ENCODE measurements at regions not wholly inside any gene's neighbourhood (a gene's known extent, or its start where the extent isn't known, plus 50 kb on each side); places are given as distances from the start of the nearest gene placed in this dataset.
A peak's percentile ranks its signal among the peaks of the same experiment; 100 is the strongest.

GRCh38 chr13:73497430-73497829 is 438.6 kb downstream of the KLF5 start:
- POLR2A ChIA-PET: no interaction called here
- intact Hi-C loops (cut with micrococcal nuclease): no loop called here
- no peak overlapping the region for H3K4me3 ChIP-seq (ENCODE audit: low read length)
- DNase-seq (no peak), ATAC-seq (no peak)
- Mint-ChIP-seq H3K4me1 (peaks cover 0 to 9% (median 5%) of the 10 kb centered on the region in 7 donors), H3K4me3 (no peak overlapping the region), H3K36me3 (no peaks in the 10 kb centered on the region), H3K27ac (no peak overlapping the region), H3K9me3 (no peaks in the 10 kb centered on the region), H3K27me3 (no peaks in the 10 kb centered on the region)
- no peak overlapping the region for H3K27ac ChIP-seq (ENCODE audit: low read depth, low read length)
- no peaks in the 10 kb centered on the region for H3K4me1 ChIP-seq (ENCODE audit: control insufficient read depth in 2 of 2, insufficient read depth in 2 of 2, low read length in 2 of 2)
- CTCF ChIA-PET: no interaction called here
- H3K27me3 ChIP-seq (ENCODE audit: control insufficient read depth in 2 of 2, insufficient read depth in 2 of 2, low read length in 2 of 2): no peaks in the 10 kb centered on the region
- no peaks in the 10 kb centered on the region for H3K9me3 ChIP-seq (ENCODE audit: control insufficient read depth in 2 of 3, low read length in 3 of 3)
- H3K36me3 ChIP-seq (ENCODE audit: control insufficient read depth in 2 of 3, insufficient read depth in 3 of 3, low read length in 3 of 3): no peaks in the 10 kb centered on the region

GRCh38 chr13:73496711-73497110 is 437.9 kb downstream of the KLF5 start:
- Histone ChIP-seq H3K9me3 (ENCODE audit: control insufficient read depth in 2 of 3, low read length in 3 of 3) (no peaks in the 10 kb centered on the region), H3K4me3 (ENCODE audit: low read length) (no peak overlapping the region), H3K27ac (ENCODE audit: low read depth, low read length) (no peak overlapping the region), H3K36me3 (ENCODE audit: control insufficient read depth in 2 of 3, insufficient read depth in 3 of 3, low read length in 3 of 3) (no peaks in the 10 kb centered on the region), H3K4me1 (ENCODE audit: control insufficient read depth in 2 of 2, insufficient read depth in 2 of 2, low read length in 2 of 2) (no peaks in the 10 kb centered on the region), H3K27me3 (ENCODE audit: control insufficient read depth in 2 of 2, insufficient read depth in 2 of 2, low read length in 2 of 2) (no peaks in the 10 kb centered on the region)
- CTCF ChIA-PET: no interaction called here
- no peak overlapping the region for H3K27ac Mint-ChIP-seq
- no peaks in the 10 kb centered on the region for H3K36me3 Mint-ChIP-seq
- no peaks in the 10 kb centered on the region for H3K9me3 Mint-ChIP-seq
- ATAC-seq: no peak
- intact Hi-C loops (cut with micrococcal nuclease): no loop called here
- no peak overlapping the region for H3K4me3 Mint-ChIP-seq
- peaks cover 0 to 9% (median 5%) of the 10 kb centered on the region in 7 donors for H3K4me1 Mint-ChIP-seq
- POLR2A ChIA-PET: no interaction called here
- H3K27me3 Mint-ChIP-seq: no peaks in the 10 kb centered on the region
- DNase-seq: no peak

- no peaks in the 10 kb centered on the region for H3K27me3 ChIP-seq (ENCODE audit: control insufficient read depth in 2 of 2, insufficient read depth in 2 of 2, low read length in 2 of 2)
- H3K4me3 ChIP-seq (ENCODE audit: low read length): no peak overlapping the region
- no peaks in the 10 kb centered on the region for H3K9me3 ChIP-seq (ENCODE audit: control insufficient read depth in 2 of 3, low read length in 3 of 3)
- ChIA-PET CTCF (interaction anchor here (0.6 kb wide), 1 partner anchor 138 kb away, joined by 3 read pairs; no protein-coding TSS in a partner anchor), POLR2A (interaction anchor here (0.7 kb wide), 1 partner anchor 761 kb away, joined by 3 read pairs; no protein-coding TSS in a partner anchor)
- intact Hi-C loops (cut with micrococcal nuclease): no loop called here
- H3K4me3 Mint-ChIP-seq: no peak overlapping the region
- H3K9me3 Mint-ChIP-seq: peaks cover 0 to 8% (median 2%) of the 10 kb centered on the region in 11 donors
- no peak overlapping the region for H3K27ac ChIP-seq (ENCODE audit: low read depth, low read length)
- H3K36me3 ChIP-seq (ENCODE audit: control insufficient read depth in 2 of 3, insufficient read depth in 3 of 3, low read length in 3 of 3): no peaks in the 10 kb centered on the region
- peaks cover 0 to 9% (median 5%) of the 10 kb centered on the region in 7 donors for H3K4me1 Mint-ChIP-seq
- ATAC-seq (no peak), DNase-seq (no peak)
- peak overlapping the region in 2 of 9 donors; percentile 32 to 37 for H3K27ac Mint-ChIP-seq
- H3K27me3 Mint-ChIP-seq: no peaks in the 10 kb centered on the region
- H3K36me3 Mint-ChIP-seq: no peaks in the 10 kb centered on the region
- no peaks in the 10 kb centered on the region for H3K4me1 ChIP-seq (ENCODE audit: control insufficient read depth in 2 of 2, insufficient read depth in 2 of 2, low read length in 2 of 2)
These were observed 434.0 kb downstream of the KLF5 start for GRCh38 chr13:73492811-73493210.

- no peak for ATAC-seq
- Mint-ChIP-seq H3K36me3 (no peaks in the 10 kb centered on the region), H3K4me1 (no peaks in the 10 kb centered on the region), H3K4me3 (no peak overlapping the region), H3K9me3 (peaks cover 0 to 2% (median 0%) of the 10 kb centered on the region in 11 donors), H3K27me3 (no peaks in the 10 kb centered on the region), H3K27ac (no peak overlapping the region)
- DNase-seq: no peak
- Histone ChIP-seq H3K27ac (ENCODE audit: low read depth, low read length) (no peak overlapping the region), H3K9me3 (ENCODE audit: control insufficient read depth in 2 of 3, low read length in 3 of 3) (no peaks in the 10 kb centered on the region), H3K4me3 (ENCODE audit: low read length) (no peak overlapping the region), H3K27me3 (ENCODE audit: control insufficient read depth in 2 of 2, insufficient read depth in 2 of 2, low read length in 2 of 2) (no peaks in the 10 kb centered on the region), H3K4me1 (ENCODE audit: control insufficient read depth in 2 of 2, insufficient read depth in 2 of 2, low read length in 2 of 2) (no peaks in the 10 kb centered on the region), H3K36me3 (ENCODE audit: control insufficient read depth in 2 of 3, insufficient read depth in 3 of 3, low read length in 3 of 3) (no peaks in the 10 kb centered on the region)
- CTCF ChIA-PET: no interaction called here
- POLR2A ChIA-PET: no interaction called here
- intact Hi-C loops (cut with micrococcal nuclease): no loop called here
These were observed 423.8 kb downstream of the KLF5 start for GRCh38 chr13:73482556-73482955.

- Mint-ChIP-seq H3K4me3 (no peak overlapping the region), H3K4me1 (no peaks in the 10 kb centered on the region), H3K36me3 (no peaks in the 10 kb centered on the region), H3K9me3 (peaks cover 0 to 2% (median 0%) of the 10 kb centered on the region in 11 donors), H3K27me3 (no peaks in the 10 kb centered on the region), H3K27ac (no peak overlapping the region)
- ATAC-seq: no peak
- H3K9me3 ChIP-seq (ENCODE audit: control insufficient read depth in 2 of 3, low read length in 3 of 3): no peaks in the 10 kb centered on the region
- no peak overlapping the region for H3K4me3 ChIP-seq (ENCODE audit: low read length)
- H3K4me1 ChIP-seq (ENCODE audit: control insufficient read depth in 2 of 2, insufficient read depth in 2 of 2, low read length in 2 of 2): no peaks in the 10 kb centered on the region
- ChIA-PET POLR2A (interaction anchor here (0.5 kb wide), 1 partner anchor 52 kb away, joined by 4 read pairs; no protein-coding TSS in a partner anchor), CTCF (no interaction called here)
- H3K36me3 ChIP-seq (ENCODE audit: control insufficient read depth in 2 of 3, insufficient read depth in 3 of 3, low read length in 3 of 3): no peaks in the 10 kb centered on the region
- no peak for DNase-seq
- no peak overlapping the region for H3K27ac ChIP-seq (ENCODE audit: low read depth, low read length)
- no peaks in the 10 kb centered on the region for H3K27me3 ChIP-seq (ENCODE audit: control insufficient read depth in 2 of 2, insufficient read depth in 2 of 2, low read length in 2 of 2)
- intact Hi-C loops (cut with micrococcal nuclease): no loop called here
These were observed 423.2 kb downstream of the KLF5 start for GRCh38 chr13:73481886-73482445.

GRCh38 chr13:73480779-73481559 is 422.2 kb downstream of the KLF5 start:
- H3K27me3 Mint-ChIP-seq: no peaks in the 10 kb centered on the region
- no peak overlapping the region for H3K27ac ChIP-seq (ENCODE audit: low read depth, low read length)
- H3K4me1 Mint-ChIP-seq: no peaks in the 10 kb centered on the region
- no peak overlapping the region for H3K4me3 ChIP-seq (ENCODE audit: low read length)
- POLR2A ChIA-PET: no interaction called here
- H3K4me1 ChIP-seq (ENCODE audit: control insufficient read depth in 2 of 2, insufficient read depth in 2 of 2, low read length in 2 of 2): no peaks in the 10 kb centered on the region
- no peaks in the 10 kb centered on the region for H3K36me3 ChIP-seq (ENCODE audit: control insufficient read depth in 2 of 3, insufficient read depth in 3 of 3, low read length in 3 of 3)
- H3K9me3 ChIP-seq (ENCODE audit: control insufficient read depth in 2 of 3, low read length in 3 of 3): no peaks in the 10 kb centered on the region
- H3K27ac Mint-ChIP-seq: no peak overlapping the region
- intact Hi-C loops (cut with micrococcal nuclease): no loop called here
- no peaks in the 10 kb centered on the region for H3K27me3 ChIP-seq (ENCODE audit: control insufficient read depth in 2 of 2, insufficient read depth in 2 of 2, low read length in 2 of 2)
- ATAC-seq (no peak), DNase-seq (no peak)
- no peaks in the 10 kb centered on the region for H3K36me3 Mint-ChIP-seq
- CTCF ChIA-PET: interaction anchor here (0.7 kb wide), 1 partner anchor 1735 kb away, joined by 6 read pairs; no protein-coding TSS in a partner anchor
- H3K9me3 Mint-ChIP-seq: peaks cover 0 to 4% (median 0%) of the 10 kb centered on the region in 11 donors
- no peak overlapping the region for H3K4me3 Mint-ChIP-seq

- no peak for DNase-seq
- Mint-ChIP-seq H3K36me3 (no peaks in the 10 kb centered on the region), H3K4me3 (no peak overlapping the region), H3K4me1 (no peaks in the 10 kb centered on the region), H3K9me3 (peaks cover 0 to 4% (median 0%) of the 10 kb centered on the region in 11 donors), H3K27ac (no peak overlapping the region), H3K27me3 (no peaks in the 10 kb centered on the region)
- no peaks in the 10 kb centered on the region for H3K4me1 ChIP-seq (ENCODE audit: control insufficient read depth in 2 of 2, insufficient read depth in 2 of 2, low read length in 2 of 2)
- no peaks in the 10 kb centered on the region for H3K27me3 ChIP-seq (ENCODE audit: control insufficient read depth in 2 of 2, insufficient read depth in 2 of 2, low read length in 2 of 2)
- intact Hi-C loops (cut with micrococcal nuclease): no loop called here
- ATAC-seq: no peak
- POLR2A ChIA-PET: no interaction called here
- H3K36me3 ChIP-seq (ENCODE audit: control insufficient read depth in 2 of 3, insufficient read depth in 3 of 3, low read length in 3 of 3): no peaks in the 10 kb centered on the region
- H3K4me3 ChIP-seq (ENCODE audit: low read length): no peak overlapping the region
- H3K27ac ChIP-seq (ENCODE audit: low read depth, low read length): no peak overlapping the region
- CTCF ChIA-PET: no interaction called here
- no peaks in the 10 kb centered on the region for H3K9me3 ChIP-seq (ENCODE audit: control insufficient read depth in 2 of 3, low read length in 3 of 3)
These were observed 421.1 kb downstream of the KLF5 start for GRCh38 chr13:73479856-73480255.

Data from naive thymus-derived CD4-positive, alpha-beta T cell (primary cell).